Stimulated activated CD4-positive, alpha-beta T cell treated with anti-CD3 and anti-CD28 coated beads, Interleukin-15, amount 100 ng/mL, for 1 hour (primary cell): ENCODE measurements at regions not wholly inside any gene's neighbourhood (a gene's known extent, or its start where the extent isn't known, plus 50 kb on each side); places are given as distances from the start of the nearest gene placed in this dataset.
A peak's percentile ranks its signal among the peaks of the same experiment; 100 is the strongest.

Experiments
- DNase-seq, 2 donors: peaks; one replicate each; pipeline ENCODE4 v3.0.0-alpha.2; 2020; ENCODE audit warnings: low read depth in 1 of 2, low spot score in 1 of 2

DNA sequence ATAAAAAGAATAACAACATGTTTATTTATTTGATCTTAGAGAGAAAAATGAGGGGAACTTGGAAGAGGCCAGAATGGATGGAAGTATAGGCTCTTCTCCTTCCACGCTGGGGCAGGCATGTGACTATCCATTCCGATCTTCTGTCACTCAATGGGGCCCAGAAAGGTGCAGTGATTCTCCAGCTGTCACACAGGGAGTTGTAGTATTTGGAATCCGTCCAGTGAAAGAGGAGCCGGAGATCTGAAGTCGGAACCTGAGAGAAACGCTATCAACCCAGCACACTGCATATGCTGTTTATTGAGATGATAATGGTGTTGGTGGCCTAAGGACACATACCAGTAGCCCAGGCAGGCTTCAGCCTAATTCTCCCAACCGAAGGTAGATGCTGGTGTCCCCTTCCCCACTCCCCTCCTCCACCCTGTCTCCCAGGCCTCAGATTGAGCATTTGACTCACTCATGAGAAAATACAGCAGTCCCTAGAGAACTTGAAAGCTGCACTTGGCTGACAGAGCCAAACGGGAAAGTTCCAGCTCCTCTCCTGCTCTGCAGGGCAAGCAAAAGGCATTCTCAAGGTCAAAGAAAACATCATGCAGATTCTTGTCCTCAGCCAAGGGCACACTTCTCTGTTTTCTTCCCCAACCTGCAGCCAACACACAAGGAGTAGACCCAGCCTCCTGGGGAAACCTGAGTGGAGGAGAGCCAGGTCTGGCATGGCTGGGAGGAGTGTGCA, 100.4 kb downstream of the IRF2BPL start:
- DNase-seq = no peak

DNA sequence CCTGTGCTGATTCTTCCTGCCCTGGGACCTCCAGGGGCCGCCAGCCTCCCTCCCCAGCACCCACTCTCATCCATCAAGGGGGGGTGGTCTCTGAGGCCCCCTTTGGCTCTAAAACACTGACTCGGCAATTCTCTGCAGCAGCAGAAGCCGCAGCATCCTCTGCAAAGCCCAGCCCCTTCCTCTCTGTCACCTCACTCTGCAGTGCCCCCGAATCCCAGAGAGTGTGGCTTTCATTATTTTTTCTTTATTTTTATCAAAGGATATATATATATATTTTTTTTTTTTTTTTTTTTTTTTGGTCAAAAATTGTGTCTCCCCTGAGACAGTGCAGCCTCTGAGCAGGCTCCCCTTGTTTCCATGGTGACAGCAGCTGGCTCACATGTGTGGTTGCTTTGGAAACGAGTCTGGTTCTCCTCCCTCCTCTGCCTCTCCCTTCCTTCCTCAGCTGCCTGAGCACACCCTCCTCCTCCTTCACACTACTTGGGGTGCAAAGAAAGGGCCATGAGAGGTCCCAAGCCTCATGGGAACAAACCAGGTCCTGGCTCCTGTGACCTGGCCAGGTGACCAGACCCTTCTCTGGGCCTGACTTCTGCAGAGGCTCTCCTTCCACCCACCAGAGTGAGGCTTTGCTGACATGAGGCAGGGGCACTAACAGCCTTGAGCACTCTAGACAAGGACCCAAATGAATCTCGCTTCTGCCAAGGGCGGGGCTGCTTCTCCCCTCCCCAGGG, 100.5 kb downstream of the LRRC74A start:
- DNase-seq = peak in 1 of 2 donors; percentile 18

DNA sequence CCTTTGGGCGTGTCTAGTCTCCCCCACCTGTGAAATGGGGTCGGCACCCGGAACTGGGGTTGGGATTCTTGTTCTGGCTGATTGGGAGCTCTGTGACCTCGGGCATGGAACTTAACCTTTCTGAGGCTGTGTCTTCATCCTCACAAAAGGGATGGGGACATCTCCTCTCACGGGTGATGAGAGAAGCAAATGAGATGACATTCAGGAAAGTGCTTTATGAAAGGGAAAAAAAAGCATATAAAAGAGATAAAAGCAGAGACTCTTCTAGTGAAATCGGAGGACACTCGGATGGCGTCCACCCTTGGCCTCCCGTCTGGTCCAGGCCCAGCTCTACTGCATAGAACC, 98.9 kb downstream of the LRRC74A start:
- DNase-seq = no peak

DNA sequence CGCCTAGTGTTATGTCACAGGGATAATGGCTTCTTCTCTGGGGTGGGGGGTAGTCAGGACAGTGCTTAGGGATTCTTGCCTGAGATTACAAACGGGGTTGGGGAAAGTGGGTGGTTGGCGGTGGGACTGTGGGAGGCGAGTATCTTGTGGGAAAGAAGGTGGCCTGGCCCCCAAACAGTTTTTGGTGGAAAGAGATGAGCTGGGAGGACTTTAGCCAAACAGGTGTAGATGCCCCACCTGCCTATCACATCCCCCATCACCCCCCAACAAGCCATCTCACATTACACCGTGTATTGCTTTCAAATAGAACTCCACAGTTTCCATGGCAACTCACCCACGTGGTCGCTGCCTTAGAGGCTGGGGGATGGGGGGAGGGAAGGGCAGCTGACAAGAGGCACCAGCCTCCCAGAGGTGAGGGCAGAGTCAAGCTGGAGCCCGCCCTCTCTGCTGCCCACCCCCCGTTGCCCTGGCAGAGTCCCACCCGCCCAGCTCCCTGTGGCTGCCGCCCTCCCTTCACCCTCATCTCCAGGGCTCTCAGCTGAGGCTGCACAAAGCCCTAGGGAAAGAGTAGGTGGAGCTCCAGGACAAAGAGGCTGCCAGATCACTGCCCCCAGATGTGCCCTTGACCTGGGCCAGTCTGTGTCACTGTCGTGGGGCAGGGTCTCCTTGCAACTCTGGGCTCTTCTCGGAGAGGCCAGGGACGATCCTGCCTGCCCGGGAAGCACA, 98.3 kb downstream of the LRRC74A start:
- DNase-seq = no peak

DNA sequence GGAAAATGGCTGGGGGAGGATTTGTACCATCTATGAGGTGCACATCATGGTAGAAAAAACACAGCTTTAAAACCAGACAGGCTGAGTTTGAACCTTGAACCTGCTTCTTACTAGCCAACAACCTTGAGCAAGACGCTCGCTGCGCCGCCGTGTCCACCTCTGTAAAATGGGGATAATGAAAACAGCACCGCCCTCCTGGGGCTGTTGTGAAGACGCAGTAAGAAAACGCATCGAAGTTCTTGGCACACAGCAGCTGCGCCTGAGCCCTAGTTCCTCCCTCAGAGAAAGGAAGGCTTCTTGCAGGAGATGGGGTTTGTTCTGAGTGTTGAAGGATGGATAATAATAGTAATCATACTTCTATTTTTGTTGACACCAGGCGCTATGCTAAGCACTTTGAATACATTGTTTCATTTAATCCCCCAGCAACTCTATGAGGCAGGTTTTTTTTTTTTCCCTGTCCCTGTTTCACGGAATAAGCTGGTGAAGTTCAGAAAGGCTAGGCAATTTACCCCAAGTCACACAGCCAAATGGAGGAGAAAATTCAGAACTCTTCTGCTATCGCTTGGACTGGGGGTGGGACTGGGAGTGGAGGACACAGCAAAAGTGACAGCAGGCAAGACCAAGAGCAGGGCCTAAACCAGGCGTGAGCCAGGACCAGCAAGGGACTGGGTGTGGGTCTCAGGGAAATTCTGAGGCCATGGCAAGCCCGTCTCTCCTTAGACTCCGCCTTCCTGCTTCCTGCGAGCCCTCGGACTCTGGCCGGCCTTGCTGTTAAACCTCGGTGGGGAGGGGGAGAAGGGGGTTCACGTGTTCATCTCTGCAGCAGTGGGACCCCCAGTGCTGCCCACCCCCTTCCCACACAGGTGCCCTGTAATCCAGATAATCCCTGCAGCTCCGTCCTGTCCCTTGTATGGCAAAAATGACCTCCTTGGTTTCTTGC, 97.5 kb downstream of the LRRC74A start:
- DNase-seq = no peak

DNA sequence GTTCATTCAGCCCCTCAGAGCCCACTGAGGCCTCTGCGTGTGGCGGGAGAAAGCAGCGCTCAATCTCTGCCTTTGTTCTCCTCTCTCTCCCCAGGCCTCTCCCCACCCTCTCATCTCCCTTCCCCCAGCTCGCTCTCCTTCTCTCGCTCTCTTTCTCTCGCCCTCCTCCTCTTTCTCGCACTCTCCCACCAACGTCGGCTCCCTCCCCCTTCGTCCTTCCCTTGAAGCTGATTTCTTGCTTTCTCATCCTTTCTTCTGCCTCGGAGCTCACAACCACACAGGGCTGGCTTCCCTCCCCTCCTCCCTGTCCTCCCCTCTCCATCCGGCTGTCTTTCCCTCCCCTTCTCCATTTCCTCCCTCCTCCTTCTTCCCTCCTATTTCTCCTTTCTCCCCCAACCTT, 96.4 kb downstream of the LRRC74A start:
- no peak for DNase-seq

DNA sequence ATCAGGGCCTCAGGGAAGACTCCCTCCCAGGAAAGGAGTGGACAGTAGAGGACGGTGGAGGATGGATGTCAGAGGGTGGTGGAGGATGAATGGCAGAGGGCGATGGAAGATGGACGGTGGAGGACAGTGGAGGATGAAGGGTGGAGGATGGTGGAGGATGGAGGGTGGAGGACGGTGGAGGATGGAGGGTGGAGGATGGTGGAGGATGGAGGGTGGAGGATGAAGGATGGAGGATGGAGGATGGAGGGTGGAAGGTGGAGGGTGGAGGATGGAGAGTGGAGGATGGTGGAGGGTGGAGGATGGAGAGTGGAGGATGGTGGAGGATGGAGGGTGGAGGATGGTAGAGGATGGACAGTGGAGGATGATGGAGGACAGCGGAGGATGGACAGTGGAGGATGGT, 95.9 kb downstream of the LRRC74A start:
- DNase-seq = no peak

DNA sequence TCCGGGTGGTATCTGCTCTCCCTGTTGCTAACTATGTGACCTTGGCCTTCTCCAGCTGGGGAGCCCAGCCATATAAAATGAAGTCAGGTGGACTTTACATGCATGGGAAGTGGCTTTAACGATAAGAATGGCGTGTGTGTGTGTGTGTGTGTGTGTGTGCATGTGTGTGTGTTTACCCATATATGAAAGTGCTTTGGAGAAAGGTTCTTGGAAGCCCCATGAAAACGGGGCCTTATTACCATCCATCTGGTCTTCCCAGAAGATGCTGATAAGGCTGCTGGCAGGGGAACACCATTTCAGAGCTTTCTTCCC, 94.8 kb downstream of the LRRC74A start:
- no peak for DNase-seq

DNA sequence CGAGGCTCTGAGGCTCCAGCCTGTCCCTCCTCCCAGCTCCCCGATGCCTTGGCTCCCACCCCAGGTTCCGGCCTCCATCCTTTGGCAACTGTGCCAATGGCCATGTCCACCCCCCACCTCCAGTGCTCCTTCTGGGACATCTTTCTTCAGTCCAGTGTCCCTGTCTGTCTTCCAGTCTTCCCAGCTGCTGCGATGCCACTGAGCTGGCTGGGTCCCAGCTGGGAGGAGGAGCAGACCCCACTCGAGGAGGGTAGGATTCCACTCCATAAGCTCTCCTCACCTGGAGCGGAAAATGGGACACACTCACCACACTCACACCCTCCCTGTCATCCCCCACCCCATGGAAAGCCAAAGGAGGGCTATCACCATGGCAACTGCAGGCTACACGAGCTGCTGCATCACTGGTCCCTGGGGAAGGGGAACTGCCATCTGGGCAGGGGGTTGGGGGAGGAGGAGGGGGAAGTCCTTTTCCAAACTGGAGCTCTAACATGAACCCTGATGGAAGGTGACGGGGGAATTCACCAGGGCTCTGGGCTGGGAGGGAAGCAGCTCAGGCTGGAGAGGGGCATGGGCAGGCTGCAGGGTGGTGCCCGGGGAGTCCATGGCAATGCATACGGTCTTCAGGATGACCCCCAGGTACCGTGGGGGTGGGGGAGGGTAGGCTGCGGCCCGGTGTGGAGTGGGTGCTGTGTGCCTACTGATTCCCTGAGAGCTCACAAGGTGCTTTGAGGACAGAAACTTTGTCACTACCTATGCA, 94.3 kb downstream of the LRRC74A start:
- no peak for DNase-seq

DNA sequence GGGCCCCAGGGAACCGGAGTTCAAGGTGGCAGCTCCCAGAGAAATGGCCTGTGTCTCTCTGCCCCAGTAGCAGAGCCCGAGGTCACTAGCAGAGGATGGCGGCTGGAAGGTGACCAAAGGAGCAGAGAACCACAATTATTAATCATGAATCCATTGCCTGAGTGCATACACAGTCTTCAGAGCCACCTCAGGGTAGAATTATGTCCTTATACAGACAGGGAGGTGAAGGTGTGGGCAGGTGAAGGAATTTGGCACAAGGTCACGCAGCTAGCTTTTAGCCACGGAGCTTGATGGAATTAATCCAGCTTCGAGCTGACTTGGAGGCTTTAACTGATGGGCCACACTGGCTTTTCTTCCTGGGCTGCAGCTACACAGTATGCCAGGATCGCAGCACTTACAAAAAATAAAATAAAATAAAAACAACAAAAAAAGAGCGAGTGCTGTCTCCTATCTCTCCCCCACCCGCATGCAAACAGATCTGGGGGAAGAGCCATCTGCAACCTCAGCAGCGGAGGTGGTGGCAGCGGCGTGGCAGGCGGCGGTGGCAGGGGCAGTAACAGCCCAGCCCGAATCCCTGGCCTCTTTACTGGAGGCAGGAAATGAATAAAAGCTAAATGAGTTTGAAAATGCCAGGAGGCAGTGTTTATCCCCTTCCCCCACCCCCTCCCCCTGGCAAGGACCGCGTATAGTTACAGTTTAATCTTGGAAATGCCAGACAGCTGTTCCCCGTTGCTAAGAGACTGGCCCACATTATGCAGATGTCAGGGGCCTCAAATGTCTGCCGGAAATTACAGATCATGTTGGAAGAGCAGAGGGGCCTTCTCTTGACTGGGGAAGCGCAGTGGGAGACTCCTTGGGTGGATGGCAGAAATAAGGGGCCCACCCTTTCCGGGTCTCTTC, 93.5 kb downstream of the LRRC74A start:
- DNase-seq = no peak
